T-helper 2 cell (primary cell): ENCODE measurements at regions not wholly inside any gene's neighbourhood (a gene's known extent, or its start where the extent isn't known, plus 50 kb on each side); places are given as distances from the start of the nearest gene placed in this dataset.

ENCODE experiments used
- DNase-seq, 5 experiments: peaks; one replicate each; pipeline versions ENCODE4 v3.0.0 to v3.0.0-alpha.2; 2012 to 2022

GRCh38 chr3:104696470-104696869 lies 670.2 kb upstream of the ALCAM start:
- DNase-seq, result no peak

GRCh38 chr3:104711406-104711805 lies 655.3 kb upstream of the ALCAM start:
- no peak for DNase-seq

- no peak for DNase-seq
These were observed 650.7 kb upstream of the ALCAM start for GRCh38 chr3:104715972-104716371.

- DNase-seq, result no peak
These were observed 648.9 kb upstream of the ALCAM start for GRCh38 chr3:104717828-104718196.

GRCh38 chr3:104723000-104723399 lies 643.7 kb upstream of the ALCAM start:
- DNase-seq, result no peak

- DNase-seq, result no peak
These were observed 635.6 kb upstream of the ALCAM start for GRCh38 chr3:104731074-104731473.

- no peak for DNase-seq
These were observed 632.1 kb upstream of the ALCAM start for GRCh38 chr3:104734627-104735026.

GRCh38 chr3:104735691-104736090 lies 631.0 kb upstream of the ALCAM start:
- no peak for DNase-seq

GRCh38 chr3:104738271-104738670 lies 628.4 kb upstream of the ALCAM start:
- DNase-seq, result no peak

GRCh38 chr3:104740874-104741379 lies 625.8 kb upstream of the ALCAM start:
- DNase-seq, result no peak

- DNase-seq, result no peak
These were observed 624.7 kb upstream of the ALCAM start for GRCh38 chr3:104742044-104742443.

GRCh38 chr3:104745313-104745712 lies 621.4 kb upstream of the ALCAM start:
- DNase-seq, result no peak

GRCh38 chr3:104746056-104746455 lies 620.7 kb upstream of the ALCAM start:
- DNase-seq, result no peak

GRCh38 chr3:104750581-104750980 lies 616.1 kb upstream of the ALCAM start:
- no peak for DNase-seq

GRCh38 chr3:104755791-104756190 lies 610.9 kb upstream of the ALCAM start:
- no peak for DNase-seq

GRCh38 chr3:104763007-104763406 lies 603.7 kb upstream of the ALCAM start:
- no peak for DNase-seq

- DNase-seq, result no peak
These were observed 602.2 kb upstream of the ALCAM start for GRCh38 chr3:104764496-104764895.

- DNase-seq, result no peak
These were observed 597.8 kb upstream of the ALCAM start for GRCh38 chr3:104768886-104769285.

- DNase-seq, result no peak
These were observed 587.4 kb upstream of the ALCAM start for GRCh38 chr3:104779324-104779723.

GRCh38 chr3:104781112-104781511 lies 585.6 kb upstream of the ALCAM start:
- DNase-seq, result no peak

- no peak for DNase-seq
These were observed 580.8 kb upstream of the ALCAM start for GRCh38 chr3:104785947-104786346.

GRCh38 chr3:104787306-104787705 lies 579.4 kb upstream of the ALCAM start:
- no peak for DNase-seq

- DNase-seq, result no peak
These were observed 577.9 kb upstream of the ALCAM start for GRCh38 chr3:104788807-104789206.

GRCh38 chr3:104791331-104791730 lies 575.4 kb upstream of the ALCAM start:
- DNase-seq, result no peak

- DNase-seq, result no peak
These were observed 570.2 kb upstream of the ALCAM start for GRCh38 chr3:104796556-104796955.

- no peak for DNase-seq
These were observed 561.7 kb upstream of the ALCAM start for GRCh38 chr3:104805042-104805441.
